ENCODE measurements at regions not wholly inside any gene's neighbourhood (a gene's known extent, or its start where the extent isn't known, plus 50 kb on each side); places are given as distances from the start of the nearest gene placed in this dataset.

- DNase-seq (ENCODE audit: low spot score) = no peak
Measured at GRCh38 chr17:77647531-77647930, 311.0 kb upstream of the TNRC6C start.

- no peak for DNase-seq (ENCODE audit: low spot score)
Measured at GRCh38 chr17:77649717-77650211, 308.7 kb upstream of the TNRC6C start.

- DNase-seq (ENCODE audit: low spot score) = no peak
Measured at GRCh38 chr17:77651988-77652387, 306.5 kb upstream of the TNRC6C start.

- no peak for DNase-seq (ENCODE audit: low spot score)
Measured at GRCh38 chr17:77654296-77654695, 304.2 kb upstream of the TNRC6C start.

- no peak for DNase-seq (ENCODE audit: low spot score)
Measured at GRCh38 chr17:77654850-77655249, 303.7 kb upstream of the TNRC6C start.

GRCh38 chr17:77656054-77656453, 302.4 kb upstream of the TNRC6C start:
- DNase-seq (ENCODE audit: low spot score) = no peak

- no peak for DNase-seq (ENCODE audit: low spot score)
Measured at GRCh38 chr17:77657839-77658238, 300.7 kb upstream of the TNRC6C start.

GRCh38 chr17:77660524-77660923, 298.0 kb upstream of the TNRC6C start:
- no peak for DNase-seq (ENCODE audit: low spot score)

GRCh38 chr17:77662833-77663232, 295.7 kb upstream of the TNRC6C start:
- DNase-seq (ENCODE audit: low spot score) = no peak

- no peak for DNase-seq (ENCODE audit: low spot score)
Measured at GRCh38 chr17:77664097-77664729, 294.3 kb upstream of the TNRC6C start.

- DNase-seq (ENCODE audit: low spot score) = no peak
Measured at GRCh38 chr17:77665833-77666232, 292.7 kb upstream of the TNRC6C start.

- no peak for DNase-seq (ENCODE audit: low spot score)
Measured at GRCh38 chr17:77666462-77666861, 292.0 kb upstream of the TNRC6C start.

- DNase-seq (ENCODE audit: low spot score) = no peak
Measured at GRCh38 chr17:77666881-77667395, 291.6 kb upstream of the TNRC6C start.

- DNase-seq (ENCODE audit: low spot score) = no peak
Measured at GRCh38 chr17:77667478-77667877, 291.0 kb upstream of the TNRC6C start.

- no peak for DNase-seq (ENCODE audit: low spot score)
Measured at GRCh38 chr17:77668518-77668917, 290.0 kb upstream of the TNRC6C start.

GRCh38 chr17:77670173-77670572, 288.3 kb upstream of the TNRC6C start:
- DNase-seq (ENCODE audit: low spot score) = no peak

GRCh38 chr17:77674358-77674757, 284.1 kb upstream of the TNRC6C start:
- DNase-seq (ENCODE audit: low spot score) = no peak

GRCh38 chr17:77675411-77675810, 283.1 kb upstream of the TNRC6C start:
- DNase-seq (ENCODE audit: low spot score) = no peak

- no peak for DNase-seq (ENCODE audit: low spot score)
Measured at GRCh38 chr17:77675816-77676215, 282.7 kb upstream of the TNRC6C start.

- no peak for DNase-seq (ENCODE audit: low spot score)
Measured at GRCh38 chr17:77676237-77676661, 282.3 kb upstream of the TNRC6C start.

- DNase-seq (ENCODE audit: low spot score) = no peak
Measured at GRCh38 chr17:77677211-77677610, 281.3 kb upstream of the TNRC6C start.

GRCh38 chr17:77677630-77678029, 280.9 kb upstream of the TNRC6C start:
- DNase-seq (ENCODE audit: low spot score) = no peak

GRCh38 chr17:77679589-77679988, 278.9 kb upstream of the TNRC6C start:
- no peak for DNase-seq (ENCODE audit: low spot score)

- no peak for DNase-seq (ENCODE audit: low spot score)
Measured at GRCh38 chr17:77681861-77682260, 276.6 kb upstream of the TNRC6C start.

All from kidney capillary endothelial cell (primary cell).